ENCODE measurements at regions not wholly inside any gene's neighbourhood (a gene's known extent, or its start where the extent isn't known, plus 50 kb on each side); places are given as distances from the start of the nearest gene placed in this dataset.

GRCh38 chr20:20955892-20956291 is 150.3 kb downstream of the LINC00237 start:
- TF ChIP-seq CTCF (IDR thresholded peaks at IDR 0.05), result no peak
- Mint-ChIP-seq H3K27ac (no peak overlapping the region), H3K36me3 (ENCODE audit: low read depth) (no peaks in the 10 kb centered on the region), H3K27me3 (ENCODE audit: insufficient read depth) (peaks cover 3% of the 10 kb centered on the region; the same call in 1 of the 2 replicates), H3K4me1 (ENCODE audit: low read depth) (no peaks in the 10 kb centered on the region), H3K4me3 (no peak overlapping the region), H3K9me3 (peaks cover 43% of the 10 kb centered on the region)
- no peak for DNase-seq

- no peak for DNase-seq
- no peak for TF ChIP-seq CTCF (IDR thresholded peaks at IDR 0.05)
- peaks cover 3% of the 10 kb centered on the region; the same call in 1 of the 2 replicates for H3K27me3 Mint-ChIP-seq (ENCODE audit: insufficient read depth)
- no peaks in the 10 kb centered on the region for H3K36me3 Mint-ChIP-seq (ENCODE audit: low read depth)
- H3K4me3 Mint-ChIP-seq, result no peak overlapping the region
- H3K4me1 Mint-ChIP-seq (ENCODE audit: low read depth), result no peaks in the 10 kb centered on the region
- peaks cover 40% of the 10 kb centered on the region for H3K9me3 Mint-ChIP-seq
- no peak overlapping the region for H3K27ac Mint-ChIP-seq
Measured at GRCh38 chr20:20953738-20954618, 152.2 kb downstream of the LINC00237 start.

- Mint-ChIP-seq H3K27me3 (ENCODE audit: insufficient read depth) (no peaks in the 10 kb centered on the region; the same call in 1 of the 2 replicates), H3K9me3 (peaks cover 59% of the 10 kb centered on the region), H3K36me3 (ENCODE audit: low read depth) (no peaks in the 10 kb centered on the region), H3K4me3 (no peak overlapping the region), H3K4me1 (ENCODE audit: low read depth) (no peaks in the 10 kb centered on the region), H3K27ac (no peak overlapping the region)
- DNase-seq, result no peak
- TF ChIP-seq CTCF (IDR thresholded peaks at IDR 0.05), result no peak
Measured at GRCh38 chr20:20950620-20951019, 155.5 kb downstream of the LINC00237 start.

- DNase-seq, result no peak
- H3K36me3 Mint-ChIP-seq (ENCODE audit: low read depth), result no peaks in the 10 kb centered on the region; the same call in 1 of the 2 replicates
- H3K9me3 Mint-ChIP-seq, result peaks cover 61% of the 10 kb centered on the region
- H3K4me1 Mint-ChIP-seq (ENCODE audit: low read depth), result no peaks in the 10 kb centered on the region
- H3K27ac Mint-ChIP-seq, result no peak overlapping the region
- no peaks in the 10 kb centered on the region for H3K27me3 Mint-ChIP-seq (ENCODE audit: insufficient read depth)
- H3K4me3 Mint-ChIP-seq, result no peak overlapping the region
- TF ChIP-seq CTCF (IDR thresholded peaks at IDR 0.05), result no peak
Measured at GRCh38 chr20:20946122-20946759, 159.9 kb downstream of the LINC00237 start.

GRCh38 chr20:20941468-20941889 is 164.7 kb downstream of the LINC00237 start:
- no peak overlapping the region for H3K4me3 Mint-ChIP-seq
- DNase-seq, result no peak
- H3K27ac Mint-ChIP-seq, result no peak overlapping the region
- H3K4me1 Mint-ChIP-seq (ENCODE audit: low read depth), result no peaks in the 10 kb centered on the region
- H3K27me3 Mint-ChIP-seq (ENCODE audit: insufficient read depth), result no peaks in the 10 kb centered on the region; the same call in 1 of the 2 replicates
- no peaks in the 10 kb centered on the region; the same call in 1 of the 2 replicates for H3K36me3 Mint-ChIP-seq (ENCODE audit: low read depth)
- H3K9me3 Mint-ChIP-seq, result peaks cover 58% of the 10 kb centered on the region
- no peak for TF ChIP-seq CTCF (IDR thresholded peaks at IDR 0.05)

All from HFFc6 (cell line).